HG03064 (cell line): ENCODE measurements at regions not wholly inside any gene's neighbourhood (a gene's known extent, or its start where the extent isn't known, plus 50 kb on each side); places are given as distances from the start of the nearest gene placed in this dataset.
A peak's percentile ranks its signal among the peaks of the same experiment; 100 is the strongest.
"Not testable (repeated sequence)": the region's sequence is repeated elsewhere in the genome, so short reads cannot be mapped to it uniquely, and the experiment has no call there.

Experiments used
- ATAC-seq: cut with Tn5 transposase; IDR thresholded peaks from one replicate; pipeline ENCODE4 v1.9.1; 2021; ENCODE audit warnings: low read depth; ENCODE audit not compliant: unreplicated experiment

DNA sequence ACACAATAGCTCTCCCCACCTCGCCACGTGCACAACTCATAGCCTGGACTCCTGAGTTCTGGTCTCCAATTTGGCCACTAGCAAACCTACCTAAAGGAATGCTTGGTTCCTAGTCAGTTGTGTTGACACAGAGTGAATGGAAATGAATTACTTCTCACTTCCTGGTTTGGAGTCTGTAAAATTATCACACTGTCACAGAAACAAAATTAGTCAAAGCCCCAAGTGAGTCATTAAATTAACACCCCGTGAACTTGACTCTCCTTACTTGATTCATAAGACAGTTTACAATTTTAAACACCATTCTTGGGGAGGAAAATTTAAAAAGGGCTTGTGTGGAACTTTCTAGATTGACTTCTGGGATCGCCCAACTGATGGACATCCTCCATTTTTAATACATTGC lies 276.2 kb upstream of the CTNNB1 start:
- no peak for ATAC-seq

DNA sequence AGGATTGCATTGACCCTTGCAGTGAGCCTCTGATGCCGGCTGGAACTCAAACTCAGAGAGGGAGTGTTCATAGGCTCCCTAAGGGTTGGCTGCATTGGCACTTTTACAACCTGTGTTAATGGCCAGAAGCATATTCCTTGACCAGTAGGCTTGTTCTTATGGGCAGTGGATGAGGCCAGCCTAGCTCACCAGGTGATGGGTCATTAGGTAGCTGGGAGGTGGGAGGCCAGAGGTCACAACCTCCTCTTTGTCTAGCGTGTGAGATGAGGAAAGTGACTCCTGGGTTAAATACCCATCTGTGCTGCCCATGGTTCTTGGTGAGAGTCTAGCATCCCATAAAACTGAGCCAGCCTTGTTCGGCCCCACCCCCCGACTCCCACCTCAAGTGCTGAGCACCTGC lies 275.7 kb upstream of the CTNNB1 start:
- ATAC-seq = no peak

DNA sequence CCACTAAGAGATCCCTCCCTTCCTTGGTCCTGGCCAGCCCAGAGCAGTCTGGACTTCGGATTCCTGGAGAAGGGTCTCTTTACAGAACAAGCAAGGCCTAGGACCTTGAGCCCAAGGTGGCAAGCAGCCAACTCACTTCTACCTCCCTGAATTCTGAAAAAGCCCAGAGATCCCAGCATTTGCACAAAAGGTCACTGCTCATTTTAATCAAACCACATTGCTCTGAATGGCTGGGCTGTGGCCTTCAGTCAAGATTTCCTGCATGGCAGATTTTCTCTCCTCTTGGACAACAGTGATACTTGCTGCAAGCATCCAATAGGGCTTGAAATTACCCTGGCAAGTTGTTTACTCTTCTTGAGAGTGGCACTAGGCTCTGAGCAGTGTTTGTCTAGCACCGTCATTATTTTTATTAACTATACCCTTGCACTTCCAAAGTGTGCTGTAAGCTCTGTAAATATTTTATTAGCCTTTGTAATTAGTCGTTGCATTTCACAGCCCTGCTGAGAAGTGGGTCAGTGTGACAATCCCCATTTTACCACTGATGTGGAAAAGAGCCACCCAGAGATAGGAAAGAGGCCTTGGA lies 274.7 kb upstream of the CTNNB1 start:
- no peak for ATAC-seq

DNA sequence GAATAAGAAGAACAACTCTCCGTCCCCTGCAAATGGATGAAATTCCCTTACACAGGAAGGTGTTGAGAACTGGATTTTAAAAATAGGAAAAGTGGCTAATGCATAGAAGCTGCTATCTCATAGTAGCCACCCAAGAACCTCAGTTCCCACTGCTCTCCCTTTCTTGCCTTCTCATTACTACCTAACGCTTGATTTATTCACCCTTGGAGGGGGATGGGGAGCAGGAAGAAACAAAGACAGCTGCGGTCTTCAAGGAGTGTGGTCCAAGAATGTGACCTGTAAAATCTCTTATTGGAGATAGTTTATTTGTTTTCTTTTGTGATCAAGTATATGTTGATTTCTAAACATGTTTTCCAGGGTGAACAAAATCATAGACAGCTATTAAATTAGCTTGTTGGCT lies 274.1 kb upstream of the CTNNB1 start:
- ATAC-seq = no peak

DNA sequence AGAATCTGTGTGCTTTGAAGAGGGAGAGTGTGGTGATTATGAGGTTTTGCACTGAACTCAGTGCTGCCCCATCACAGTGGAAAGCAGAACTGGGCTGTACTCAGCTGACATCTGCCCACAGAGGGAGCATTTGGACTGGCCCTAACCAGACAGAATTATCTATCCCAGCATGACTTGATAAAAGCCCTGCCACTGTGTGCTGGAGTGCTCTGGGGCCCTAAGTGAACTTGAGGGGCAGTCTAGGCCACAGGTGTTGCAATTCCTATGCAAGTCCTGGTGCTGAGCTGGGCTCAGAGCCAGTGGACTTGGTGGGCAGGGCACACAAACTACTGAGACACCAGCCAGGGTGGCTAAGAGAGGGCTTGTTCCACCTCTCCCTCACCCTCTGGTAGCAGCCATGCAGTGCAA lies 269.2 kb upstream of the CTNNB1 start:
- no peak for ATAC-seq

DNA sequence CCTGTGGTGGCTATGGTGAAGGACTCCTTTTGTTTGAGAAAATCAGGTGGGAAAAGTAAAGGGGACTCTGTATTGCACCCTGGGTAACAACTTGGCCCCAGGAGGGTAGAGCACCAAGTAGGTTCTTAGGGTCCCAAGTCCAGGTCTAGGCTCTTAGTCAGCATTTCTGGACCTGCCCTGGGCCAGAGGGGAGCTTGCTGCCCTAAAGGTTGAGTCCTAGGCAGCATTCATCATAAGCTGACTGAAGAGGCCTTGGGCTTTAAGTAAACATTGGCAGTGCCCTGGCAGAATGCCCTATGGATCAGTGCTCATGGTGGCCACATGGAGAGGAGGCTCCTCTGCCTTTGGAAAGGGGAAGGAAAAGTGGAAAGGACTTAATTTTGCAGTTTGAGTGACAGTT lies 268.5 kb upstream of the CTNNB1 start:
- ATAC-seq = no peak

DNA sequence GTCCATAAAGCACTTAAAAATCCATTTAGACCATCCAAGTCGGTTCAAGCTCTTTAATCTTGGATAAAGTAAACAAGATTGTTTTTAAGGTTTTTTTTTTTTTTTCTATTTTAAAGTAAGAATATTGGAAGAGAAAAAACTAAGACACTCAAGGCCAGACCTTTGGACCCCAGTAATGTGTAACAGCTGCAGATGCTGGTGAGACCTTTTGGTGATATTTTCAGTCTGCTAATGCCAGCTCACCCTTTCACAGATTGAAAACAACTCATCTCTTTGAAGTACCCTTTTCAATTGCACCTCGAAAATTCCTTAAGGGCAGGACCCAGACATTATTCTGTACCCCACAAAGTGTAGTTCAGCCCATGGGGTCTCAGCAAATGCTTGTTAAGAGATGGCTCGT lies 260.7 kb upstream of the CTNNB1 start:
- no peak for ATAC-seq

DNA sequence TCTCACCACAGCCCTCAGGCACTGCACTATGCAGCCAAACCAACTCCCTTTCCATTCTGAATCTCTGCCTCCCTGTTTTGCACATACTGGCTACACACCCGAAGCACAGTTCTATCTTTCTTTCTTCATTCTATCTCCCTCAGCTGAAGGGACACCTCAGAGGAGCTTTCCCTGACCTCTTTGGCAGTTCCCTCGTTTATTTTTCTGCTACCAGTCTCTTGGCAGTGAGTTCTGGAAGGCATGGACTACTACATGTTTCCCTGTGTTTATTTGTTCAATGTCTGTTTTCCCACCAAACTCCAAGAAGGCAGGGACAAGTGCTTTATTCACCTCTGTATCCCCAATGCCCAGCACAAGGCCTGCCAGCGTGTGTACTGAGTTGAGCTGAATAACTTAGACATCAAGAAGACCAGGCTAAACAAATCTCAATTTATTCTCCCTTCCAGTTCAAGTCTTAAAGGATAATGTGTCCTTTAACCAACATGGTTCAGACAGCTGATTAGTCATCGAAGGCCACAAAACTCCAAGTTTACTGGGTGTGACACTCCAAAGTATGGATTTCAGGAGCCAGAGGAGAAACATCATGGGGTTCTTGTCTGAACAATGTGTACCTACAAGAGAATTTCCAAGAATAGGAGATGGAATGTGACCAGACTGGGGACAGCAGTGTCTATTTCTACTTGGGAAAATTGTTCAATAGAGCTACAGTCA lies 260.1 kb upstream of the CTNNB1 start:
- no peak for ATAC-seq

DNA sequence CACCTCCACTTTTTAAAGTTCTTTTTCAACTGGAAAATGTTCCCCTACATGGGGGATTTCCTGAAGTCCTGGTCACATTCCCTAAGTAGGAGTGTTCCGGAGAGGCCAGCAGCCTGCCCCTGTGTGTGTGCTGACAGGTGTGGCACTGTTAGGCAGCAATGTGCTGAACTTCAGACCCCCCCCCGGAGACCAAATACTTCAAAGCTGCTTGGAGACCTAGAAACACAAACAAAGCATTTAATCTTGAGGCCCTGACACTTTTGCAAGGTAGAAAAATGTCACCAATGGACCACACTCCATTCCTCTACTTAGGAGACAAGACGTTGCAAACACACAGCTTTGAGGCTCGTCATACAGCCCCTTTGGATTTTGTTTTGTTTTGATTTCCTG lies 259.6 kb upstream of the CTNNB1 start:
- ATAC-seq = no peak

DNA sequence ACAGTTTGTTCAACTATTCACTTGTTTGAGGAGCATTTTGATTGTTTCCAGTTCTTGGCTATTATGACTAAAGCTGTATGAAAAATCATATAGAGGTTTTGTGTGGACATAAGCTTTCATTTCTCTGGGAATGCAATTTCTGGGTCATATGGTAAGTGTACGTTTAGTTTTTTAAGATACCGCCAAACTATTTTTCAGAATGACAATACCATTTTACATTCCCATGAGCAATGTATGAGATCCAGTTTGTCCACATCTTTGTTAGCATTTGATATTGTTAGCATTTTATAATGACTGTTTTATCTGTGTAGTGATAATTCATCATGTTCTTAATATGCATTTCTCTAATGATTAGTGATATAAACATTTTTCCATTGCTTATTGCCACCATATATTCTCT lies 258.7 kb upstream of the CTNNB1 start:
- ATAC-seq = no peak

DNA sequence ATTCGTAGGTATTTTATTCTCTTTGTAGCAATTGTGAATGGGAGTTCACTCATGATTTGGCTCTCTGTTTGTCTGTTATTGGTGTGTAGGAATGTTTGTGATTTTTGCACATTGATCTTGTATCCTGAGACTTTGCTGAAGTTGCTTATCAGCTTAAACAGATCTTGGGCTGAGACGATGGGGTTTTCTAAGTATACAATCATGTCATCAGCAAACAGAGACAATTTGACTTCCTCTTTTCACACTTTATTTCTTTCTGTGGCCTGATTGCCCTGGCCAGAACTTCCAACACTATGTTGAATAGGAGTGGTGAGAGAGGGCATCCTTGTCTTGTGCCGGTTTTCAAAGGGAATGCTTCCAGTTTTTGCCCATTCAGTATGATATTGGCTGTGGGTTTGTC lies 252.3 kb upstream of the CTNNB1 start:
- ATAC-seq = not testable (repeated sequence)

DNA sequence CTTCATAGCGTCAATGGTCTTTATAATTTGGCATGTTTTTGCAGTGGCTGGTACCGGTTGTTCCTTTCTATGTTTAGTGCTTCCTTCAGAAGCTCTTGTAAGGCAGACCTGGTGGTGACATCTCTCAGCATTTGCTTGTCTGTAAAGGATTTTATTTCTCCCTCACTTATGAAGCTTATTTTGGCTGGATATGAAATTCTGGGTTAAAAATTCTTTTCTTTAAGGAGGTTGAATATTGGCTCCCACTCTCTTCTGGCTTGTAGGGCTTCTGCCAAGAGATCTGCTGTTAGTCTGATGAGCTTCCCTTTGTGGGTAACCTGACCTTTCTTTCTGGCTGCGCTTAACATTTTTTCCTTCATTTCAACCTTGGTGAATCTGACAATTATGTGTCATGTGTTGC lies 250.0 kb upstream of the CTNNB1 start:
- ATAC-seq = not testable (repeated sequence)

DNA sequence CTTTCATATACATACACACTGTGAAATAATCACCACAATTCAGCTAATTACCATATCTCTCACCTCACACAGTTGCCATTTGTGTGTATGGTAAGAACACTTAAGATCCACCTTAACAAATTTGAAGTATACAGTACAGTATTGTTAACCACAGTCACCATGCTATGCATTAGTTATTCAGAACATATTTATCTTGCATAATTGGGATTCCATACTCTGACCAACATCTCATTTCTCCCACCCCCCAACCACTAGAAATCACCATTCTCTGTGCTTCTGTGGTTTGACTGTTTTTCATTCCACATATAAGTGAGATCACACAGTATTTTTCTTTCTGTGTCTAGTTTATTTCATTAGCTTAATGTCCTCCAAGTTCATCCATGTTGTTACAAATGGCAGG lies 247.7 kb upstream of the CTNNB1 start:
- no peak for ATAC-seq

DNA sequence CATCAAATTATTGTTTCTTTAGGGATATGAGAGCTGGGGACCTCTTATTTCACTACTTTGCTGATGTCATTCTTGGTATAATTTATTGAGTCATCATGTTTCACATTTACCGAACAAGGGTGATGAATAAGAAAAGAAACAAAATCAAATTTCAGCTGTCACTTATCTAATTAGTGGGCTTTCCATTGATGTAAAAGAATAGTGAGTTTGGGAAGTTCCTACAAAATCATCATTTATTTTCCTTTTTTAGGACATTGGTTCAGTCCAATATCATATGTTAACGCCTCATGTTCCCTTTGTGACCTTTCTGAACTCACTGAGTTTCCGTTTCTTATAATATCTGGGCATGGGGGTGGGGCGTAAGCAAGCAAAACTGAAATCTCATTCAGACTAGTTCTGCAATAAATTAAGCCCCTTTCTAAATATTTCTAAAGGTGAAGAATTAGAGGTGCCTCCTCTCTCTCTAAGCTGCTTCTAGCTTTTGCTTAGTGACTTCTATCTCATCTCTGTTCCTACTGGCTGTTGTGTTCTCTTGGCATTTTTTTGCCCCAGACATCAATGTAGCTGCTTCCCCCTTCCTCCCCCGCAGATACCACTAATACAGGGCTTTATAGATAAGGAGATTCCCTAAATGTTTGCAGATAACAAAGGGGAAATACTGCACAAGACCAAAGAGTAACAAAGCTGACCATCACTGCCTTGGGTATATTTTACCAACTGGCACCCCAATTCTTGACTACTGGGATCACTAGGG lies 238.0 kb upstream of the CTNNB1 start:
- no peak for ATAC-seq

DNA sequence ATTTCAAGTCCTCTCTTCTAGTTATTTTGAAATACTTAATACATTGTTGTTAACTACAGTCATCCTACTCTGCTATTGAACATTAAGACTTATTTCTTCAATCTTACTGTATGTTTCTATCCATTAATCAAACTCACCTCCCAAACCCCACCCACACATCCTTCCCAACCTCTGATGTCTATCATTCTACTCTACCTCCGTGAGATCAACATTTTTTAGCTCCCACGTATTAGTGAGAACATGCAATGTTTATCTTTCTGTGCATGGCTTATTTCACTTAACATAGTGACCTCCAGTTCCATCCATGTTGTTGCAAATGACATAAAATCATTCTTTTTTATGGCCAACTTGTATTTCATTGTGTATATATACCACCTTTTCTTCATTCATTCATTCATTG lies 236.6 kb upstream of the CTNNB1 start:
- ATAC-seq = no peak

DNA sequence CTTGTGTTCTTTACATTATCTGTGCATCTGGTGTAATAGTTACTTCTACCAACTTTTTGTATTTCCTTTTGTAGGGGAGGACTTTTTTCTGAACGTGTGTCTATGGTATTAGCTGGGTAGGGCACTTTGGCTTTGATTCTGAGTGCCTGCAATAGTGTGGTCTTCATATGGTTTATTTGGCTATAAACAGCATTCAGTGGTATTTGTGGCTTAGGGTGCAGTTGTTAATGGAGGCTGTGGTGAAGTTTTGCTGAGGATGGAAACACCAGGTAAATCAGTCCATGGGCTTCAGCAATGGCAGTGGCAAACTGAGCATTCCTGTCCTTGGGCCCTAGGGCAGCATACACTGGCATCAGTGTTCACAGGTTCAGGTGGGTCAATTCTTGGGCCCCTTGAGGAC lies 230.6 kb upstream of the CTNNB1 start:
- ATAC-seq = no peak

DNA sequence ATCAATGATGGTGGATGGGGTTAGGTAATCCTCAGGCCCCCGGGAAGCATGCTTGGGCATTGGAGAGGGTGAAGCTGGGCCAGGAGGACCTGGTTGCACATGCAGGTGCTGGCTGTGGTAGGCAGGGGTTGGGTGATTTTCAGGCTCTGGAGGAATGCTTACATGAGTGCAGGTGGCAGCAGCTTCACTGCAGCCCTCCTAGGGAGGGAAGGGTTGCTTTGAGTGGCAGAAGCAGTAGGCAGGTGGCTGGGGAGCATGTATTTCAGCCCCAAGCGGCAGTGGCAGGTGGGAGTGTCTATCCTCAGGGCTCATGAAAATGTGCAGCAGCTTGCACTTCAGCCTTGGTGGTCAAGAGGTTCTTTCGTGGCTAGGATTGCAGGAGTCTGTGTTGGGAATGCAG lies 230.0 kb upstream of the CTNNB1 start:
- no peak for ATAC-seq

DNA sequence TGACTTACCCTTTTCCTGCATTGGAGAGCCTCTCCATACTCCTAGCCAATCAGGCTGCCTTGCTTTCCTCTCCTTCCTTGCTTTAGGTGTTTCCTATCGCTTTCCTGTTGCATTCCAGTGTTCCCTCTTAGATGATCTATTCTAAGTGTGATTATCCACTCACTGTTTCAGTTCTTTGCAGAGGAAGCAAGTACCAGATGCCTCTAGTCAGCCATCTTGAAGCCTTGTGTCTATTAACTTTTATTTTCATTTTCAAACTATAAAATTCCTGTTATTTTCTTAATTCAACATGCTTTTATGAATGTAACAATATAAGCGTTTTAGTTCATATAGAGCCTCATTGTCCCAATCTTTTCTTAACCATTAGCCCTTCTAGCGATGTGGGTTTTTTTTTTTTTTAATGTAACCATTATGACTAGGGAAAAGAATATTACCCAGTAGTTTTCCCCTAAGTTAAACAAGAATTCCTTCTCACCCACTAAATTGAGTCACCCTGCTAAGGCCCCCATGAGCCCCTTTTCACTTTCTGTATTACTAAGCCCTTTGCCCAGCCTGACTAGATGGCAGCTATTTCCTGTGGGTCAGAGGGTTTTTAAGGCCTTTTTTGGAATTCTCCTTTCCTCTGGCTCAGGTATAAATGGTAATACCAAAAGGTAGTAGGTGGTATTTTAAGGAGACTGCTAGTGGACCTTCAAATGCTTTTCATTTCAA lies 229.4 kb upstream of the CTNNB1 start:
- ATAC-seq = no peak

DNA sequence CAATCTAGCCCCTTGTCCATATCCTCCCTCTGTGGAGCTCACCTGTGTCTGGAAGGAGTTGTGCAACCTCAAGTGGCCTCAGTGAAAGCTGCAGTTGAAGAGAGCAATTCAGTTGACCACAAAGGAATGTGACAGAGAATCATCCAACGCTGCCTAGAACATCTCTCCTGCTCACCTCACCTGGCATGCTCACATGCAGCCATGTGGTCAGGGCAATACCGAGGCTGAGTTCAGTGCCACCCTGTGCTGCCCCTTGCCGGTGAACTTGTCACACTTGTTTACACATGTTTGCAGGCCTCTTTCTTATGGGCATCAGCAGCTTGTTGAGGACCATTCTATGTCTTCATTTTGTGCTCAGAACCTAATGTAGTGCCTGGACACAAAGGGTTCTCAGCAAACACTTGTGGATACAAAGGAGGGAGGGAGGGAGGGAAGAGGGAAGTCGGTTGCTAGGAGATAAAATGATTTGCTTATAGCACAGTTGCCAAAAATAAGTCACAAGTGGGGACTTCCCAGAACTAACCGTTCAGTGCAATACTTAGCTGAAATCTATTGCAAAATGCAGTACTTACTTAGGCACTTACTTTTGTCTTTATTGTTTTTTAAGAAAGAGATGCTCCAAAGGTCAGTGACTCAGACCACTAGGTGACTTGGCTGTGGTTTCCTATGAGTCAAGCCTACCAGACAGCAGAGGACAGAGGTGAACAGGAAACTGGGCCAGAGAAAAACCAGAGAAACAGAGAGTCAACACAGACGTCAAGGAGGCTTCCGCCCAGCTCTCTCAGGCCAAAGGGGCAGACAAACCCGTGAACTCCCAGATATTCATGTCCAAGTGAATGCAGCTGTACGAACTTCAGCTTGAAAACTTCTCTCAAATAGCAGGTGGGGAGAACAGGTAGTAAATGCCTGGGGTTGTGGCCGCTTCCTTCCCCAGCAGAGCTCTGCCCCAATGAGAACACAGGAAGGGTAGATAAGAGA lies 227.8 kb upstream of the CTNNB1 start:
- peak; percentile 96 for ATAC-seq

DNA sequence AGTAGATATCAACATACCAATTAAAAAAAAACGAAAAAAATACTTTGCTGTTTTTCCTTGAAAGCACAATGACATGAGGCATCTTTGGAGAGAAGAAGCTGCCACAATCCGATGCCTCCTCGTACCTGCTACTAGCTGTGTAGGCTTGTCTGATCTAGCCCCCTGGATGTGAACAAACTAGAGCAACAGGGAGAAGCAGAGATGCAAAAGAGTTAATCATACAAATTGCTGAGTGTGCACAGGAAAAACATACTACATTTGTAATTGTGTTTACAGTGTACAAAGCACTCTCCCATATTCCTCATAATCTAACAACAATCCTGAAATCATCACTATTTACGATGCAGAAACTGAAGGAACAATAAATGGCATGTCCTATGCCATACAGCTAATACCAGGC lies 227.0 kb upstream of the CTNNB1 start:
- ATAC-seq = no peak
